Lung (tissue), 11 donors: ENCODE measurements at regions not wholly inside any gene's neighbourhood (a gene's known extent, or its start where the extent isn't known, plus 50 kb on each side); places are given as distances from the start of the nearest gene placed in this dataset.

Experiments
- ATAC-seq: fragments of 200-7000 bp; cut with Tn5 transposase; one replicate; pipeline ENCODE4 v1.9.1; 2020; ENCODE audit warnings: moderate number of reproducible peaks; ENCODE audit not compliant: insufficient read depth, low FRiP score
- DNase-seq, 3 donors: peaks; one replicate each; pipeline ENCODE4 v3.0.0-alpha.2; 2013 to 2017
- H3K27ac ChIP-seq, 2 donors: one replicate each; pipeline ENCODE4 v1.5.1; 2013; ENCODE audit warnings: mild to moderate bottlenecking in 2 of 2, moderate library complexity in 2 of 2, control low read depth in 1 of 2, inconsistent platforms in 1 of 2, low read depth in 1 of 2, low read length in 1 of 2
- H3K27me3 ChIP-seq, 3 donors: one replicate each; pipeline ENCODE4 v1.5.1; 2013; ENCODE audit warnings: low read length in 2 of 3; ENCODE audit not compliant: control insufficient read depth in 3 of 3, insufficient read depth in 3 of 3
- H3K36me3 ChIP-seq, 4 donors: one replicate each; pipeline ENCODE4 v1.5.1; 2013; ENCODE audit warnings: low read length in 4 of 4, mild to moderate bottlenecking in 1 of 4, moderate library complexity in 1 of 4; ENCODE audit not compliant: control insufficient read depth in 4 of 4, insufficient read depth in 4 of 4
- H3K4me1 ChIP-seq, 5 donors: one replicate each; pipeline ENCODE4 v1.5.1; 2013; ENCODE audit warnings: low read length in 5 of 5, mild to moderate bottlenecking in 2 of 5, moderate library complexity in 1 of 5; ENCODE audit not compliant: control insufficient read depth in 5 of 5, insufficient read depth in 5 of 5
- H3K4me3 ChIP-seq: one replicate; pipeline ENCODE4 v1.5.1; 2013; ENCODE audit warnings: mild to moderate bottlenecking, control low read depth, moderate library complexity
- H3K9ac ChIP-seq, 2 donors: one replicate each; pipeline ENCODE4 v1.5.1; 2013; ENCODE audit warnings: low read length in 2 of 2, control low read depth in 1 of 2; ENCODE audit not compliant: insufficient read depth in 1 of 2
- H3K9me3 ChIP-seq, 4 donors: one replicate each; pipeline ENCODE4 v1.5.1; 2013; ENCODE audit warnings: low read length in 3 of 4, mild to moderate bottlenecking in 1 of 4, moderate library complexity in 1 of 4; ENCODE audit not compliant: control insufficient read depth in 4 of 4, insufficient read depth in 3 of 4
- CTCF ChIP-seq: IDR thresholded peaks from 2 replicates; pipeline ENCODE4 v1.5.1; 2012; ENCODE audit warnings: mild to moderate bottlenecking; ENCODE audit errors: control extremely low read depth, extremely low read depth
- WGBS, 2 donors: extraction: QIAGEN DNeasy Blood & Tissue Kit; methylation state at CpG; one replicate each; pipeline ENCODE4 v1.1.7; 2013; 5-methylcytosine and 5-hydroxymethylcytosine counted together
- donor health status: control.
- donor health status: control.
- donor health status: Bipolar disorder and iron deficiency.
- donor health status: healthy.
- donor health status: DM: yes; HTN: yes; CAD: no.

- TF ChIP-seq CTCF, result no peak
- Histone ChIP-seq H3K36me3 (no peaks in the 10 kb centered on the region), H3K9ac (no peak overlapping the region), H3K4me3 (no peak overlapping the region), H3K27ac (no peak overlapping the region), H3K27me3 (no peaks in the 10 kb centered on the region), H3K4me1 (no peaks in the 10 kb centered on the region), H3K9me3 (no peaks in the 10 kb centered on the region)
- ATAC-seq (no peak), DNase-seq (peak; percentile 18 to 51 (median 21))
- WGBS, 2 donors, result 65 to 78% methylated on average over 3 of the region's 3 CpGs
These were observed 344.5 kb upstream of the LRATD1 start for GRCh38 chr2:14288016-14288415.

- no peak for TF ChIP-seq CTCF
- no peaks in the 10 kb centered on the region for H3K36me3 ChIP-seq
- no peak overlapping the region for H3K27ac ChIP-seq
- H3K9me3 ChIP-seq, result no peaks in the 10 kb centered on the region
- H3K9ac ChIP-seq, result no peak overlapping the region
- no peak for DNase-seq
- no peak for ATAC-seq
- no peaks in the 10 kb centered on the region for H3K27me3 ChIP-seq
- 51 to 57% methylated on average over 3 of the region's 3 CpGs for WGBS, 2 donors
- no peak overlapping the region for H3K4me3 ChIP-seq
- H3K4me1 ChIP-seq, result no peaks in the 10 kb centered on the region
These were observed 339.6 kb upstream of the LRATD1 start for GRCh38 chr2:14292964-14293363.

GRCh38 chr2:14297340-14297739 is 335.2 kb upstream of the LRATD1 start:
- ATAC-seq, result no peak
- Histone ChIP-seq H3K27ac (no peak overlapping the region), H3K4me3 (no peak overlapping the region), H3K9ac (no peak overlapping the region), H3K36me3 (no peaks in the 10 kb centered on the region), H3K4me1 (no peaks in the 10 kb centered on the region), H3K27me3 (no peaks in the 10 kb centered on the region), H3K9me3 (no peaks in the 10 kb centered on the region)
- no peak for TF ChIP-seq CTCF
- DNase-seq, result no peak
- WGBS, 2 donors, result 61 to 64% methylated on average over 2 of the region's 2 CpGs

- Histone ChIP-seq H3K27me3 (no peaks in the 10 kb centered on the region), H3K27ac (no peak overlapping the region), H3K36me3 (no peaks in the 10 kb centered on the region), H3K9me3 (no peaks in the 10 kb centered on the region), H3K9ac (no peak overlapping the region), H3K4me1 (no peaks in the 10 kb centered on the region), H3K4me3 (no peak overlapping the region)
- ATAC-seq (no peak), DNase-seq (no peak)
- 96 to 98% methylated on average over 1 of the region's 1 CpG for WGBS, 2 donors
- no peak for TF ChIP-seq CTCF
These were observed 334.6 kb upstream of the LRATD1 start for GRCh38 chr2:14297906-14298305.
